COLO668 (cell line): ENCODE measurements at regions not wholly inside any gene's neighbourhood (a gene's known extent, or its start where the extent isn't known, plus 50 kb on each side); places are given as distances from the start of the nearest gene placed in this dataset.

Experiments
- DNase-seq: peaks from one replicate; lab custom pipeline; 2025; ENCODE audit not compliant: unreplicated experiment; lab: John Stamatoyannopoulos, UW

GRCh38 chr2:183283209-183283608 is 159.0 kb downstream of the NUP35 start:
- no peak for DNase-seq

GRCh38 chr2:183284606-183285005 is 160.4 kb downstream of the NUP35 start:
- DNase-seq, result no peak

GRCh38 chr2:183291436-183291835 is 167.2 kb downstream of the NUP35 start:
- DNase-seq, result no peak

GRCh38 chr2:183292028-183292427 is 167.8 kb downstream of the NUP35 start:
- DNase-seq, result no peak

GRCh38 chr2:183339311-183339710 is 215.1 kb downstream of the NUP35 start:
- no peak for DNase-seq

GRCh38 chr2:183341057-183341456 is 216.8 kb downstream of the NUP35 start:
- DNase-seq, result no peak

- no peak for DNase-seq
Measured at GRCh38 chr2:183347969-183348368, 223.7 kb downstream of the NUP35 start.

GRCh38 chr2:183348492-183348891 is 224.2 kb downstream of the NUP35 start:
- DNase-seq, result no peak

- no peak for DNase-seq
Measured at GRCh38 chr2:183349091-183349490, 224.8 kb downstream of the NUP35 start.

- DNase-seq, result no peak
Measured at GRCh38 chr2:183359867-183360266, 235.6 kb downstream of the NUP35 start.

- DNase-seq, result no peak
Measured at GRCh38 chr2:183371545-183371944, 247.3 kb downstream of the NUP35 start.

GRCh38 chr2:183375821-183376220 is 251.6 kb downstream of the NUP35 start:
- no peak for DNase-seq

GRCh38 chr2:183383854-183384253 is 259.6 kb downstream of the NUP35 start:
- DNase-seq, result no peak

- no peak for DNase-seq
Measured at GRCh38 chr2:183389546-183390080, 265.4 kb downstream of the NUP35 start.

- no peak for DNase-seq
Measured at GRCh38 chr2:183390109-183390508, 265.9 kb downstream of the NUP35 start.

- no peak for DNase-seq
Measured at GRCh38 chr2:183404392-183404791, 280.1 kb downstream of the NUP35 start.

- no peak for DNase-seq
Measured at GRCh38 chr2:183408562-183408961, 284.3 kb downstream of the NUP35 start.

GRCh38 chr2:183409662-183410061 is 285.4 kb downstream of the NUP35 start:
- DNase-seq, result no peak

GRCh38 chr2:183416753-183417152 is 292.5 kb downstream of the NUP35 start:
- DNase-seq, result no peak

- no peak for DNase-seq
Measured at GRCh38 chr2:183426825-183427224, 302.6 kb downstream of the NUP35 start.

- DNase-seq, result no peak
Measured at GRCh38 chr2:183427558-183427957, 303.3 kb downstream of the NUP35 start.

GRCh38 chr2:183428881-183429280 is 304.6 kb downstream of the NUP35 start:
- no peak for DNase-seq

- no peak for DNase-seq
Measured at GRCh38 chr2:183438541-183438940, 314.3 kb downstream of the NUP35 start.

- DNase-seq, result no peak
Measured at GRCh38 chr2:183455056-183455455, 330.8 kb downstream of the NUP35 start.
